SK-N-SH (cell line): ENCODE measurements at regions not wholly inside any gene's neighbourhood (a gene's known extent, or its start where the extent isn't known, plus 50 kb on each side); places are given as distances from the start of the nearest gene placed in this dataset.

Experiments used
- CTCF ChIA-PET: fragments of 300-600, 350-600 bp; formaldehyde crosslinking; extraction: SDS; loops from one replicate; lab custom pipeline; 2021; lab: Yijun Ruan, JAX
- POLR2A ChIA-PET: fragments of 350-600 bp; sonication (Branson Sonifier 250); formaldehyde crosslinking; extraction: SDS; loops from one replicate; lab custom pipeline; 2020; ENCODE audit warnings: antibody characterized with exemption, inconsistent platforms; lab: Yijun Ruan, JAX
- DNase-seq: peaks from one replicate; pipeline ENCODE4 v3.0.0; 2012
- H2AFZ ChIP-seq: fragments of 200-600 bp; sonication (generic); 2 replicates; pipeline ENCODE4 v1.8.1; 2016; ENCODE audit warnings: antibody characterized with exemption, mild to moderate bottlenecking, low read depth
- H3F3A ChIP-seq: fragments of 200-600 bp; sonication (generic); replicated peaks from 2 replicates; pipeline ENCODE3; 2016; ENCODE audit warnings: antibody characterized with exemption, mild to moderate bottlenecking; ENCODE audit not compliant: insufficient read depth
- H3K27ac ChIP-seq, 2 experiments: fragments of 200-500 bp in 1 of 2; fragments of 200-600 bp in 1 of 2; sonication (Bioruptor generic) in 1 of 2; sonication (generic), shearing (Covaris generic) in 1 of 2; 2 replicates each; pipeline versions ENCODE4 v1.5.1 to v1.6.1; 2014 to 2016; ENCODE audit warnings: low read depth in 2 of 2, inconsistent platforms in 1 of 2, low read length in 1 of 2, mild to moderate bottlenecking in 1 of 2, mixed read lengths in 1 of 2
- H3K27me3 ChIP-seq: fragments of 200-600 bp; sonication (generic), shearing (Covaris generic); 2 replicates; pipeline ENCODE4 v1.6.1; 2016; ENCODE audit warnings: mixed run types; ENCODE audit not compliant: insufficient read depth
- H3K36me3 ChIP-seq, 2 experiments: fragments of 200-500 bp in 1 of 2; fragments of 200-600 bp in 1 of 2; sonication (Bioruptor generic) in 1 of 2; sonication (generic) in 1 of 2; replicated peaks in 1 of 2; 2 replicates each; pipeline versions ENCODE3 to v1.5.1; 2014 to 2016; ENCODE audit warnings: low read length in 1 of 2, mild to moderate bottlenecking in 1 of 2; ENCODE audit not compliant: insufficient read depth in 2 of 2, control insufficient read depth in 1 of 2
- H3K4me1 ChIP-seq, 2 experiments: fragments of 200-500 bp in 1 of 2; fragments of 200-600 bp in 1 of 2; sonication (Bioruptor generic) in 1 of 2; sonication (generic), shearing (Covaris generic) in 1 of 2; 2 replicates each; pipeline versions ENCODE4 v1.5.1 to v1.6.1; 2014 to 2016; ENCODE audit warnings: low read depth in 1 of 2, low read length in 1 of 2, mixed run types in 1 of 2; ENCODE audit not compliant: insufficient read depth in 2 of 2, control insufficient read depth in 1 of 2
- H3K4me2 ChIP-seq: fragments of 200-600 bp; sonication (generic), shearing (Covaris generic); 2 replicates; pipeline ENCODE4 v1.6.1; 2017; ENCODE audit warnings: mixed run types
- H3K4me3 ChIP-seq, 2 experiments: fragments of 200-500 bp in 1 of 2; fragments of 200-600 bp in 1 of 2; sonication (Bioruptor generic) in 1 of 2; sonication (generic), shearing (Covaris generic) in 1 of 2; 2 replicates each; pipeline versions ENCODE4 v1.5.1 to v1.8.1; 2014 to 2016; ENCODE audit warnings: low read depth in 2 of 2, inconsistent platforms in 1 of 2, low read length in 1 of 2, mild to moderate bottlenecking in 1 of 2, mixed read lengths in 1 of 2, moderate library complexity in 1 of 2
- H3K79me2 ChIP-seq: fragments of 200-600 bp; sonication (generic); 2 replicates; pipeline ENCODE4 v1.8.1; 2017; ENCODE audit warnings: mild to moderate bottlenecking; ENCODE audit not compliant: insufficient read depth
- H3K9ac ChIP-seq: fragments of 200-600 bp; sonication (generic); 2 replicates; pipeline ENCODE4 v1.6.1; 2017; ENCODE audit warnings: mixed run types
- H3K9me2 ChIP-seq: fragments of 200-600 bp; sonication (generic); 2 replicates; pipeline ENCODE4 v1.6.1; 2017; ENCODE audit warnings: mixed run types
- H3K9me3 ChIP-seq: fragments of 200-600 bp; sonication (generic); 2 replicates; pipeline ENCODE4 v1.6.1; 2017; ENCODE audit warnings: mixed run types, mild to moderate bottlenecking, moderate library complexity
- H4K20me1 ChIP-seq: fragments of 200-600 bp; sonication (generic); 2 replicates; pipeline ENCODE4 v1.6.1; 2017; ENCODE audit warnings: mild to moderate bottlenecking, mixed run types; ENCODE audit not compliant: insufficient read depth
- CHD2 ChIP-seq: fragments of 150-350 bp; IDR thresholded peaks from 2 replicates; pipeline ENCODE4 v1.6.1; 2018; ENCODE audit warnings: low read length; ENCODE audit not compliant: partially characterized antibody
- ELF1 ChIP-seq: IDR thresholded peaks from 2 replicates; pipeline ENCODE4 v1.4.0; 2012
- FOXJ3 ChIP-seq: sonication (generic); formaldehyde crosslinking; IDR thresholded peaks from 2 replicates; pipeline ENCODE4 v1.5.1; 2020; ENCODE audit warnings: mild to moderate bottlenecking, missing genetic modification reagents
- FOXM1 ChIP-seq: IDR thresholded peaks from 2 replicates; pipeline ENCODE4 v1.4.0; 2012; ENCODE audit warnings: low read depth, mild to moderate bottlenecking
- GABPA ChIP-seq: IDR thresholded peaks from 2 replicates; pipeline ENCODE4 v1.4.0; 2012; ENCODE audit warnings: low read depth, mild to moderate bottlenecking
- IRF3 ChIP-seq: fragments of 150-350 bp; IDR thresholded peaks from 2 replicates; pipeline ENCODE4 v1.6.1; 2016; ENCODE audit warnings: mild to moderate bottlenecking, low read depth, low read length
- JUND ChIP-seq: IDR thresholded peaks from 2 replicates; pipeline ENCODE4 v1.4.0; 2012
- MEF2A ChIP-seq: IDR thresholded peaks from 2 replicates; pipeline ENCODE4 v1.4.0; 2012; ENCODE audit warnings: low read depth, borderline replicate concordance
- MXI1 ChIP-seq: IDR thresholded peaks from 2 replicates; pipeline ENCODE4 v1.6.1; 2012; ENCODE audit warnings: mild to moderate bottlenecking, low read depth, low read length, improper control_type of control experiment
- NFIC ChIP-seq: IDR thresholded peaks from 2 replicates; pipeline ENCODE4 v1.4.0; 2012; ENCODE audit warnings: borderline replicate concordance
- NRF1 ChIP-seq: IDR thresholded peaks from 2 replicates; pipeline ENCODE4 v1.6.1; 2012; ENCODE audit warnings: low read depth, mild to moderate bottlenecking, low read length
- PBX3 ChIP-seq: IDR thresholded peaks from 2 replicates; pipeline ENCODE4; 2012
- RAD21 ChIP-seq: IDR thresholded peaks from 2 replicates; pipeline ENCODE4 v1.6.1; 2012; ENCODE audit warnings: mild to moderate bottlenecking, low read length
- RCOR1 ChIP-seq: fragments of 150-350 bp; IDR thresholded peaks from 2 replicates; pipeline ENCODE4 v1.6.1; 2017; ENCODE audit warnings: antibody characterized with exemption, low read length
- RFX5 ChIP-seq: IDR thresholded peaks from 2 replicates; pipeline ENCODE4 v1.6.1; 2012; ENCODE audit warnings: mild to moderate bottlenecking, improper control_type of control experiment, low read length
- SIN3A ChIP-seq: IDR thresholded peaks from 2 replicates; pipeline ENCODE4 v1.6.1; 2012; ENCODE audit warnings: low read depth, mild to moderate bottlenecking, low read length, moderate library complexity, borderline replicate concordance
- SMC3 ChIP-seq: IDR thresholded peaks from 2 replicates; pipeline ENCODE4 v1.6.1; 2012; ENCODE audit warnings: low read depth, low read length, improper control_type of control experiment
- TAF1 ChIP-seq: IDR thresholded peaks from 2 replicates; pipeline ENCODE4 v1.6.1; 2012; ENCODE audit warnings: low read depth, mild to moderate bottlenecking, low read length, moderate library complexity, borderline replicate concordance
- TCF12 ChIP-seq: IDR thresholded peaks from 2 replicates; pipeline ENCODE4 v1.4.0; 2012
- USF1 ChIP-seq: IDR thresholded peaks from 2 replicates; pipeline ENCODE4 v1.4.0; 2012; ENCODE audit warnings: low read depth, borderline replicate concordance
- USF2 ChIP-seq: fragments of 150-350 bp; IDR thresholded peaks from 2 replicates; pipeline ENCODE4 v1.6.1; 2017; ENCODE audit warnings: antibody characterized with exemption, low read length, low read depth, borderline replicate concordance
- YY1 ChIP-seq: IDR thresholded peaks from 2 replicates; pipeline ENCODE4 v1.4.0; 2012; ENCODE audit warnings: low read depth, mild to moderate bottlenecking
- ZBTB33 ChIP-seq: IDR thresholded peaks from 2 replicates; pipeline ENCODE4 v1.4.0; 2012; ENCODE audit warnings: low read depth, borderline replicate concordance
- WGBS: methylation state at CpG from one replicate; pipeline ENCODE4 v1.1.6; 2017; ENCODE audit warnings: low lambda C conversion rate; 5-methylcytosine and 5-hydroxymethylcytosine counted together

GRCh38 chr7:136342251-136342650, 365.1 kb upstream of the MTPN start (continued):
- no peak for TF ChIP-seq TAF1

- no peak overlapping the region for H3K27ac ChIP-seq
- H3K4me1 ChIP-seq: no peaks in the 10 kb centered on the region
- H3K27me3 ChIP-seq: no peaks in the 10 kb centered on the region
- no peak overlapping the region for H3K9ac ChIP-seq
- no peaks in the 10 kb centered on the region for H3K36me3 ChIP-seq
- H3K4me3 ChIP-seq: no peak overlapping the region
- no peak overlapping the region for H2AFZ ChIP-seq
- no peaks in the 10 kb centered on the region for H3F3A ChIP-seq
- no peaks in the 10 kb centered on the region for H3K79me2 ChIP-seq
- DNase-seq: no peak
- TF ChIP-seq CHD2 (no peak), RCOR1 (no peak), USF2 (no peak), TCF12 (no peak), GABPA (no peak), SIN3A (no peak), PBX3 (no peak), NFIC (no peak), FOXM1 (no peak), NRF1 (no peak), MXI1 (no peak), IRF3 (no peak), ELF1 (no peak)
- CTCF ChIA-PET: interaction anchor here (1.0 kb wide), 1 partner anchor 67 kb away, joined by 3 read pairs; no protein-coding TSS in a partner anchor
- H4K20me1 ChIP-seq: no peaks in the 10 kb centered on the region
- H3K9me3 ChIP-seq: no peaks in the 10 kb centered on the region
- no peak overlapping the region for H3K4me2 ChIP-seq
- POLR2A ChIA-PET: no interaction called here
- H3K9me2 ChIP-seq: no peaks in the 10 kb centered on the region
These were observed 362.3 kb upstream of the MTPN start for GRCh38 chr7:136339464-136339863.

GRCh38 chr7:136336932-136337331, 359.8 kb upstream of the MTPN start:
- no peak overlapping the region for H3K4me2 ChIP-seq
- no peak overlapping the region for H3K27ac ChIP-seq
- H3F3A ChIP-seq: no peaks in the 10 kb centered on the region
- TF ChIP-seq NFIC (no peak), TCF12 (no peak), FOXJ3 (CRISPR knock-in tag) (no peak), MEF2A (no peak), RCOR1 (no peak), RAD21 (no peak), FOXM1 (no peak), RFX5 (no peak), ELF1 (no peak), YY1 (no peak), ZBTB33 (no peak), USF1 (no peak), SIN3A (no peak), CHD2 (no peak), SMC3 (no peak), JUND (no peak)
- TF ChIP-seq, all 33 proteins: peak for 0
- Histone ChIP-seq H3K4me1 (no peaks in the 10 kb centered on the region), H2AFZ (no peak overlapping the region), H3K4me3 (no peak overlapping the region), H4K20me1 (no peaks in the 10 kb centered on the region), H3K79me2 (no peaks in the 10 kb centered on the region), H3K36me3 (no peaks in the 10 kb centered on the region), H3K9me3 (no peaks in the 10 kb centered on the region), H3K9ac (no peak overlapping the region), H3K9me2 (no peaks in the 10 kb centered on the region), H3K27me3 (no peaks in the 10 kb centered on the region)
- CTCF ChIA-PET: interaction anchor here (1.4 to 2.6 kb wide), 3 partner anchors 11 to 69 kb away, joined by 4 to 11 read pairs (median 4); no protein-coding TSS in a partner anchor
- POLR2A ChIA-PET: no interaction called here
- WGBS: 14% methylated on average over 2 of the region's 2 CpGs
- no peak for DNase-seq
